ENCODE measurements at regions not wholly inside any gene's neighbourhood (a gene's known extent, or its start where the extent isn't known, plus 50 kb on each side); places are given as distances from the start of the nearest gene placed in this dataset.

DNA sequence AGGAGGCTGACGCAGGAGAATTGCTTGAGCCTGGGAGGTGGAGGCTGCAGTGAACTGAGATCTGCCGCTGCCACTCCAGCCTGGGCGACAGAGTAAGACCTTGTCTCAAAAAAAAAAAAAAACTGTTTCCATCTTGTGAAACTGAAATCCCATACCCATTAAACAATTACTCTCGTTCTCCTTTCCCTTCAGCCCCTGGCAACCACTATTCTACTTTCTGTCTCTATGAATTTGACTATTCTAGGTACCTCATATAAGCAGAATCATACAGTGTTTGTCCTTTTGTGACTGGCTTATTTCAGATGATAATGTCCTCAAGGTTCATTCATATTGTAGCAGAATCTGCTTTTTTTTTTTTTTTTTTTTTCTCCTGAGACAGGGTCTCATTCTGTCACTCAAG, 51.5 kb upstream of the UBE2E1 start:
- no peak for DNase-seq (ENCODE audit: low read depth)
- no peak for TF ChIP-seq CTCF (IDR thresholded peaks at IDR 0.05; ENCODE audit: control insufficient read depth, extremely low read depth, insufficient read depth)
- H3K4me3 ChIP-seq (ENCODE audit: low read depth, low read length): no peak overlapping the region

Measured in LNCaP clone FGC (cell line).